Activated T-cell treated with anti-CD3 and anti-CD28 coated beads, Interleukin-2, amount 50 U/mL, for 72 hours (primary cell): ENCODE measurements at regions not wholly inside any gene's neighbourhood (a gene's known extent, or its start where the extent isn't known, plus 50 kb on each side); places are given as distances from the start of the nearest gene placed in this dataset.
"Not testable (repeated sequence)": the region's sequence is repeated elsewhere in the genome, so short reads cannot be mapped to it uniquely, and the experiment has no call there.

Experiments used
- ATAC-seq, 2 donors: fragments of 150-1000 bp; cut with Tn5 transposase; replicated peaks in 1 of 2; 2 replicates each; pipeline ENCODE4 v1.10.0; 2021; ENCODE audit warnings: moderate library complexity in 2 of 2, mild to moderate bottlenecking in 1 of 2
- DNase-seq, 2 donors: peaks; one replicate each; pipeline ENCODE4 v3.0.0; 2021 to 2022; ENCODE audit warnings: mixed read lengths in 1 of 2
- H3K27ac Mint-ChIP-seq: one replicate; pipeline ENCODE4 v1.8.0; 2022; ENCODE audit warnings: mild to moderate bottlenecking, moderate library complexity, mixed read lengths
- H3K27me3 Mint-ChIP-seq: one replicate; pipeline ENCODE4 v1.8.0; 2022; ENCODE audit warnings: low read depth, mixed read lengths
- H3K36me3 Mint-ChIP-seq, 2 donors: one replicate each; pipeline ENCODE4 v1.8.0; 2022; ENCODE audit warnings: mixed read lengths in 2 of 2, mild to moderate bottlenecking in 1 of 2; ENCODE audit not compliant: insufficient read depth in 2 of 2
- H3K4me1 Mint-ChIP-seq: one replicate; pipeline ENCODE4 v1.8.0; 2022; ENCODE audit warnings: low read depth, mixed read lengths
- H3K4me3 Mint-ChIP-seq, 2 donors: one replicate each; pipeline ENCODE4 v1.8.0; 2022; ENCODE audit warnings: mild to moderate bottlenecking in 2 of 2, mixed read lengths in 2 of 2, moderate library complexity in 2 of 2
- H3K9me3 Mint-ChIP-seq, 2 donors: one replicate each; pipeline ENCODE4 v1.8.0; 2022; ENCODE audit warnings: mixed read lengths in 2 of 2

- H3K27me3 Mint-ChIP-seq, result no peaks in the 10 kb centered on the region
- no peaks in the 10 kb centered on the region for H3K4me1 Mint-ChIP-seq
- ATAC-seq (no peak), DNase-seq (no peak)
- peaks cover 6 to 8% of the 10 kb centered on the region in 2 donors for H3K9me3 Mint-ChIP-seq
- no peak overlapping the region for H3K27ac Mint-ChIP-seq
- H3K4me3 Mint-ChIP-seq, result no peak overlapping the region
- H3K36me3 Mint-ChIP-seq, result peaks cover 0 to 3% of the 10 kb centered on the region in 2 donors
These were observed 360.6 kb upstream of the SGO1 start for GRCh38 chr3:20546636-20547035.

GRCh38 chr3:20543535-20544226, 357.7 kb upstream of the SGO1 start:
- DNase-seq, result no peak

DNA sequence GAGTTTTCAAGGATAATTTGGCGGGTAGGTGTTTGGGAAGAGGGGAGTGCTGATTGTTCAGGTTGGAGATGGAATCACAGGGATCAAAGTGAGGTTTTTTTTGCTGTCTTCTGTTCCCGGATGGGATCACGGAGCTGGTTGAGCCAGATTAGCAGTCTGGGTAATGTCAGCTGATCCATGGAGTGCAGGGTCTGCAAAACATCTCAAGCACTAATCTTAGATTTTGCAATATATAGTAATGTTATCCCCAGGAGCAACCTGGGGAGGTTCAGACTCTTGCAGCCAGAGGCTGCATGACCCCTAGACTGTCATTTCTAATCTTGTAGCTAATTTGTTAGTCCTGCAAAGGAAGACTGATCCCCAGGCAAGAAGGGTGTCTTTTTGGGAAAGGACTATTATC, 354.1 kb upstream of the SGO1 start:
- DNase-seq (no peak), ATAC-seq (no peak)
- H3K27me3 Mint-ChIP-seq, result no peaks in the 10 kb centered on the region
- peaks cover 0 to 3% of the 10 kb centered on the region in 2 donors for H3K9me3 Mint-ChIP-seq
- no peaks in the 10 kb centered on the region for H3K36me3 Mint-ChIP-seq
- H3K27ac Mint-ChIP-seq, result no peak overlapping the region
- H3K4me3 Mint-ChIP-seq, result no peak overlapping the region
- H3K4me1 Mint-ChIP-seq, result no peaks in the 10 kb centered on the region

More at GRCh38 chr3:20543535-20544226, 357.7 kb upstream of the SGO1 start:
- Mint-ChIP-seq H3K4me3 (no peak overlapping the region), H3K36me3 (peaks cover 0 to 3% of the 10 kb centered on the region in 2 donors), H3K4me1 (no peaks in the 10 kb centered on the region), H3K9me3 (peaks cover 6 to 8% of the 10 kb centered on the region in 2 donors), H3K27ac (no peak overlapping the region), H3K27me3 (no peaks in the 10 kb centered on the region)
- ATAC-seq, result no peak

DNA sequence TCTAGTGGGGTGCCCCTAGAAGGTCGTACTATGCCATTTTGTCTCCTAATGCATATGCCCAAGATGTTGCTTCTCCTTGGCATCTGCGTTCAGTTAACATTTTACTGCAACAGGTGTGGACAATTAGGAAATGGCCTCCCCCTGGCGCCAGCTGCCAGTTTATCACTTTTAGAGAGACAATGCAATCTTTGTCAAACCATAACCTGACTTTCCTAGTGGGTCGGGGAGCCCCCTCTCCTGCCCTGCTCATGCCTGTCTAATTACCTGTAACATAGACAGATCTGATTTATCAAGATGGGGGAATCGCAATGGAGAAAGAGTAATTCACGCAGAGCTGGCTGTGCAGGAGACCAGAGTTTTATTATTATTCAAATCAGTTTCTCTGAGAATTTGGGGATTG, 353.7 kb upstream of the SGO1 start:
- Mint-ChIP-seq H3K27ac (no peak overlapping the region), H3K9me3 (peaks cover 0 to 3% of the 10 kb centered on the region in 2 donors), H3K36me3 (no peaks in the 10 kb centered on the region), H3K4me1 (no peaks in the 10 kb centered on the region), H3K4me3 (no peak overlapping the region), H3K27me3 (no peaks in the 10 kb centered on the region)
- DNase-seq, result no peak
- no peak for ATAC-seq

- no peaks in the 10 kb centered on the region for H3K27me3 Mint-ChIP-seq
- no peak overlapping the region for H3K4me3 Mint-ChIP-seq
- no peak for ATAC-seq
- peaks cover 0 to 3% of the 10 kb centered on the region in 2 donors for H3K9me3 Mint-ChIP-seq
- no peak overlapping the region for H3K27ac Mint-ChIP-seq
- H3K36me3 Mint-ChIP-seq, result no peaks in the 10 kb centered on the region
- DNase-seq, result no peak
- H3K4me1 Mint-ChIP-seq, result no peaks in the 10 kb centered on the region
These were observed 351.2 kb upstream of the SGO1 start for GRCh38 chr3:20537234-20537633.

DNA sequence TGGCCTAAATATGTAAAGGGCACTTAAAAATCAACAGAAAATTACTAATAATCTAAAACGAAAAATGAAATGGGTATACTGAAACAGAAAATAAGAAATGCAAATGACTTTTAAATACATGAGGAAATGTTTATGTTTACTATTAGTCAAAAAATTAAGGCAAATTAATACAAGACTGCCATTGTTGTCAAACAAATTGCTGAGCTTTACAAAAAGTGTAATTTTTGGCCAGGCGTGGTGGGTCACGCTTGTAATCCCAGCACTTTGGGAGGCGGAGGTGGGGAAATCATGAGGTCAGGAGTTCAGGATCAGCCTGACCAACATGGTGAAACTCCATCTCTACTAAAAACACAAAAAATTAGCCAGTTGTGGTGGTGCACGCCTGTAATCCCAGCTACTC, 343.9 kb upstream of the SGO1 start:
- Mint-ChIP-seq H3K9me3 (peaks cover 2 to 7% of the 10 kb centered on the region in 2 donors), H3K27ac (no peak overlapping the region), H3K27me3 (no peaks in the 10 kb centered on the region), H3K4me1 (no peaks in the 10 kb centered on the region), H3K4me3 (no peak overlapping the region), H3K36me3 (peaks cover 0 to 1% of the 10 kb centered on the region in 2 donors)
- no peak for DNase-seq
- no peak for ATAC-seq

DNA sequence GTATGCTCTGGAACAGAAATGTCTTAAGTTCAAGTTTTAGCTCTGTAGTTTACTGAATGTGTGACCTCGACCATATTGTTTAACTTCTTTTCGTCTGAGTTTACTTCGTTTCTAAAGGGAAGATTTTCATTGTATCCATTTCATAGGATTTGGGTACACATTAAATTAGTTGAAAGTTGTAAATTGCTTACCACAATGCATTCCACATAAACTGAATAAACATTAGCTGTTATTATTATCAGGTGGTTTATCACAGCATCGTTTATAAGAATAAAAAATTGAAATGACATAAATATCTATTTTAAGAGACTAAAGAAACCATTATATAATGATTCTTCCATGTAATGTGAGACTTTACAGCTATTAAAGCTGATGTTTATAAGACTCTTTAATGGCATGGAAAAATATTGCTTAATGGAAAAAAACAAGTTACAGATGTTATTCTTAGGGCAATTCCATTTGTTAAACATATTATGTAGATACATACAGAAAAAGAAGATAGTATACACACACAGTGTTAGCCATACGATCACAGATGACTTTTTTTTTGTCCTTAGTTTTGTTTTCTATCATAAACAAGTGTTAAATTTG, 342.3 kb upstream of the SGO1 start:
- H3K27me3 Mint-ChIP-seq, result no peaks in the 10 kb centered on the region
- no peak overlapping the region for H3K4me3 Mint-ChIP-seq
- no peaks in the 10 kb centered on the region for H3K4me1 Mint-ChIP-seq
- H3K9me3 Mint-ChIP-seq, result peaks cover 2 to 4% of the 10 kb centered on the region in 2 donors
- H3K27ac Mint-ChIP-seq, result no peak overlapping the region
- ATAC-seq, result no peak
- no peak for DNase-seq
- peaks cover 0 to 1% of the 10 kb centered on the region in 2 donors for H3K36me3 Mint-ChIP-seq

DNA sequence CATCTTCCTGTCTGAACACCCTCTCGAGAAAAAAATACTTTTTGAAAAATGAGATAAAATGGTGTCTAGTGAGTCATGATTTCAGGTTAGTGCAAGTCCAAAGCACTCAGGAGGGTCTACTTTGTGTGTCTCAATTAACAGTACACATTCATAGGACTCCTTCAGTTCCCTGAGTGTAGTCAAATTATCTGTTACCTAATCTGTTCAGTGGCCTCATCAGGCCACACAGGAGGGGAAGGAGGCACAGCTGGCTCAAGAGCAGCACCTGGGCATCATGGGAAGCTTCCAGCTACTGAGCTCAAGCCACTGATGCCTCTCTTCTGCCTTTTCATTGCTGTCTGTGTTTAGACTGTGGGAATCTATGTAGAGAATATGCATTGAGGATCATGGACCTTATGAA, 341.4 kb upstream of the SGO1 start:
- H3K9me3 Mint-ChIP-seq, result peaks cover 2 to 4% of the 10 kb centered on the region in 2 donors
- no peak overlapping the region for H3K27ac Mint-ChIP-seq
- ATAC-seq, result no peak
- H3K36me3 Mint-ChIP-seq, result peaks cover 0 to 1% of the 10 kb centered on the region in 2 donors
- DNase-seq, result no peak
- no peaks in the 10 kb centered on the region for H3K4me1 Mint-ChIP-seq
- H3K4me3 Mint-ChIP-seq, result no peak overlapping the region
- H3K27me3 Mint-ChIP-seq, result no peaks in the 10 kb centered on the region

DNA sequence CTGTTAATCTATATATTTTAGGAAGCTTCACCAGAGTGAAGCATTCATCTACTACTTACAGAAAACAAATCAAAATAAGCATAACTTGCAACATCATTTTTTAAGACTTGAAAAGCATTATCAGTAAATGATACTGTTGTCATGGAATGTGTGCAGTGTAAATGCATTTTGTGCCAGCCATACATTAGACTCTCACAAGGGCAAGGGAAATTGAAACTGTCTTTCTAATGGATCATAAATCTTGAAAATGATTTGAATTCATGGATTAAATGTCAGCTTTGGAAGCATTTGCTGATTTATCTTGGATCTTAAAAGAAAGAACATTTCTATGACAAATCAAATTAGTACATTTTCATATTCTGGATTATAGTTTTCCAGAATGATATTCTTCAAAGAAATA, 338.3 kb upstream of the SGO1 start:
- Mint-ChIP-seq H3K36me3 (peaks cover 0 to 1% of the 10 kb centered on the region in 2 donors), H3K27me3 (no peaks in the 10 kb centered on the region), H3K27ac (no peak overlapping the region), H3K4me1 (no peaks in the 10 kb centered on the region), H3K4me3 (no peak overlapping the region), H3K9me3 (peaks cover 4 to 6% of the 10 kb centered on the region in 2 donors)
- no peak for DNase-seq
- ATAC-seq, result no peak

DNA sequence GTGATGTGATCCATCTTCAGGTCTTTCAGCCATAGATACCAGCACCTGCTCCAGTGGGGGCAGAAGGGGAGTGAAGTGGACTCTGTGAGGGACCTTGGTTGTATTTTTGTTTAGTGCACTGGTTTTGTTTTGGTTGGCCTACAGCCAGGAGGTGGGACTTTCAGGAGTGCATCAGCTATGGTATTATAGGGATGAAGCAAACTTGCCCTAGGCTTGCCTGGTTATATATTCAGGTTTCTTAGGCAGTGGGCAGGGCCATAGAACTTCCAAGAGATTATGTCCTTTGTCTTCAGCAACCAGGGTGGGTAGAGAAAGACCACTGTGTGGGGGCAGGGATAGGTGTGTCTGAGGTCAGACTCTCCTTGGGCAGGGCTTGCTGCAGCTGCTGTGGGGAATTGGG, 337.3 kb upstream of the SGO1 start:
- Mint-ChIP-seq H3K27me3 (no peaks in the 10 kb centered on the region), H3K27ac (no peak overlapping the region), H3K36me3 (peaks cover 0 to 1% of the 10 kb centered on the region in 2 donors), H3K4me3 (no peak overlapping the region), H3K9me3 (peaks cover 4 to 6% of the 10 kb centered on the region in 2 donors), H3K4me1 (no peaks in the 10 kb centered on the region)
- ATAC-seq (no peak), DNase-seq (no peak)

- DNase-seq, H3K4me3 Mint-ChIP-seq, ATAC-seq, H3K27ac Mint-ChIP-seq, H3K27me3 Mint-ChIP-seq, H3K4me1 Mint-ChIP-seq, H3K36me3 Mint-ChIP-seq, H3K9me3 Mint-ChIP-seq: not testable (repeated sequence)
These were observed 331.3 kb upstream of the SGO1 start for GRCh38 chr3:20517316-20517715.

DNA sequence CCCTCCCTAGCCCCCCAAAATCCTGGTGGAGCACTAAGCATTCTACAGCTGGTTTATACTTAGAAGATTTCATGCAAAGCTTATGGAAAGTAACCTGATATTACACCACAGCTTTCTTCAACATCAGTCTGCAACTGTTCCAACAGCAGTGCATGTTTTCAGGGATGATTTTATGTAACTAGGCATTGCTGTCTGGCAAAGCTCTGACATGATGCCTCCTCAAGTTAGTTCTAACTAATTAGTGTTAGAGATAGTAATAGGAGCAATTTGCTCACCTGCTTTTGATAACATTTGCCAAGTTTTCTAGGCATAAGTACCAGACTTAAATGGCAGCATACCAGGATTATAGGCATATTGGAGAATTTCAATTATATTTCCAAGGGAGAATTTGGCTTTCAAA, 330.3 kb upstream of the SGO1 start:
- Mint-ChIP-seq H3K27me3 (no peaks in the 10 kb centered on the region), H3K4me3 (no peak overlapping the region), H3K36me3 (no peaks in the 10 kb centered on the region), H3K4me1 (no peaks in the 10 kb centered on the region), H3K9me3 (peaks cover 0 to 1% of the 10 kb centered on the region in 2 donors), H3K27ac (no peak overlapping the region)
- DNase-seq (no peak), ATAC-seq (no peak)

DNA sequence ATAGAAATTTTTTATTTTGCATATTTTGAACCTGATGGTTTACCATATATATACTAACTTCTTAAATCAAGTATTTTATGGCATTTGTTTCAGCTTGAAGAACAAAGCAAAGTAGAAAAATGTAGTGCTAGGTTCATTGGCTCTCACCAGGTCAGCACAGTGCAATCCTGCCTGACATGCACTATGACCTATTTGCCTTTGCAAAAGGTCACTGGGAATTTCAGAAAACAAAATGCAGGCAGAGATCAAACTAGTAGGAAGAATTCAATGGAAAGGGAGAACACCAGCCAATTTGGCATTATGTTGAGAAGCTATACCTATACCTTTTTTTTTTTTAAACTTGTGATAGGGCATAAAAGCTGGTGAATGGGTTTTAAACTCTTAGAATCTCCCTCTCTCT, 329.8 kb upstream of the SGO1 start:
- no peak overlapping the region for H3K4me3 Mint-ChIP-seq
- H3K4me1 Mint-ChIP-seq, result no peaks in the 10 kb centered on the region
- peaks cover 0 to 1% of the 10 kb centered on the region in 2 donors for H3K9me3 Mint-ChIP-seq
- no peak overlapping the region for H3K27ac Mint-ChIP-seq
- ATAC-seq, result no peak
- no peaks in the 10 kb centered on the region for H3K27me3 Mint-ChIP-seq
- no peaks in the 10 kb centered on the region for H3K36me3 Mint-ChIP-seq
- DNase-seq, result no peak
